ENCODE measurements at regions not wholly inside any gene's neighbourhood (a gene's known extent, or its start where the extent isn't known, plus 50 kb on each side); places are given as distances from the start of the nearest gene placed in this dataset.

DNA sequence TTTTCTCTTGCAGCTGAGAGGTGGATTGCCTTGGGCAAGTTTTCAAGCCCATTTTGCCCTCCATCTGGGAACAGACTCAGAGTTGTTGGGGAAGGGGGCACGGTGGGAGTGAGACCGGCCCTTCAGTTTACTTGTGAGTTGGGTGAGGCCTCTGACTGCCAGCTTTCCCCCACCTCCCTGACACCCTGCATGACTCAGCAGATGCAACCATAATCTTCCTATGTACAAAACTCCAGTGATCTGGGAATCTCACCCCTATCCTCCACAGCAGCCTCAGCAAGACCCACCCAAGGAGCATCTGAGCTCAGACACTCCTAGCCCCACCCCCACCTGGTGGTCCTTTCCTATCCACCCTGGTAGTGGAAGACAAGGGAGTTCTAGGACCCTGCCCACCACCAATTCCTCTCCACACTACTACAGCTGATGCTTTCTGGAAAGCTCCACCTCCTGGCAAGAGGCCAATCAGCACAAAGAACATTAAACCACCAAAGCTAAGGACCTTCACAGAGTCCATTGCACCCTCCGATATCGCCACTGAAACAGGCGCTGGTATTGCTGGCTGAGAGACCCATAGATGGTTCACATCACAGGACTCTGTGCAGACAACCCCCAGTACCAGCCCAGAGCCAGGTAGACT, 99.4 kb upstream of the STK26 start:
- Mint-ChIP-seq H3K4me1 (ENCODE audit: low read depth) (no peaks in the 10 kb centered on the region), H3K9me3 (no peaks in the 10 kb centered on the region), H3K4me3 (no peak overlapping the region), H3K27me3 (ENCODE audit: insufficient read depth) (no peaks in the 10 kb centered on the region), H3K27ac (no peak overlapping the region), H3K36me3 (ENCODE audit: low read depth) (no peaks in the 10 kb centered on the region)
- TF ChIP-seq, protein P1, sequence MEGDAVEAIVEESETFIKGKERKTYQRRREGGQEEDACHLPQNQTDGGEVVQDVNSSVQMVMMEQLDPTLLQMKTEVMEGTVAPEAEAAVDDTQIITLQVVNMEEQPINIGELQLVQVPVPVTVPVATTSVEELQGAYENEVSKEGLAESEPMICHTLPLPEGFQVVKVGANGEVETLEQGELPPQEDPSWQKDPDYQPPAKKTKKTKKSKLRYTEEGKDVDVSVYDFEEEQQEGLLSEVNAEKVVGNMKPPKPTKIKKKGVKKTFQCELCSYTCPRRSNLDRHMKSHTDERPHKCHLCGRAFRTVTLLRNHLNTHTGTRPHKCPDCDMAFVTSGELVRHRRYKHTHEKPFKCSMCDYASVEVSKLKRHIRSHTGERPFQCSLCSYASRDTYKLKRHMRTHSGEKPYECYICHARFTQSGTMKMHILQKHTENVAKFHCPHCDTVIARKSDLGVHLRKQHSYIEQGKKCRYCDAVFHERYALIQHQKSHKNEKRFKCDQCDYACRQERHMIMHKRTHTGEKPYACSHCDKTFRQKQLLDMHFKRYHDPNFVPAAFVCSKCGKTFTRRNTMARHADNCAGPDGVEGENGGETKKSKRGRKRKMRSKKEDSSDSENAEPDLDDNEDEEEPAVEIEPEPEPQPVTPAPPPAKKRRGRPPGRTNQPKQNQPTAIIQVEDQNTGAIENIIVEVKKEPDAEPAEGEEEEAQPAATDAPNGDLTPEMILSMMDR (IDR thresholded peaks at IDR 0.05), result no peak
- DNase-seq, result no peak

GRCh38 chrX:131938749-131939148, 84.4 kb upstream of the STK26 start:
- Mint-ChIP-seq H3K4me1 (ENCODE audit: low read depth) (no peaks in the 10 kb centered on the region), H3K9me3 (no peaks in the 10 kb centered on the region; the same call in 1 of the 2 replicates)

GRCh38 chrX:131942034-131942433, 81.1 kb upstream of the STK26 start:
- TF ChIP-seq, protein P1 (IDR thresholded peaks at IDR 0.05), result no peak
- H3K27me3 Mint-ChIP-seq (ENCODE audit: insufficient read depth), result 0 out of 2 replicates have a peak, but pooled peaks cover 2% of the 10 kb centered on the region

More at GRCh38 chrX:131938749-131939148, 84.4 kb upstream of the STK26 start:
- H3K4me3 Mint-ChIP-seq, result no peak overlapping the region
- 0 out of 2 replicates have a peak, but pooled peaks cover 2% of the 10 kb centered on the region for H3K27me3 Mint-ChIP-seq (ENCODE audit: insufficient read depth)
- no peak for DNase-seq
- no peaks in the 10 kb centered on the region for H3K36me3 Mint-ChIP-seq (ENCODE audit: low read depth)
- no peak overlapping the region for H3K27ac Mint-ChIP-seq
- TF ChIP-seq, protein P1 (IDR thresholded peaks at IDR 0.05), result no peak

GRCh38 chrX:131944936-131945902, 77.9 kb upstream of the STK26 start:
- H3K27ac Mint-ChIP-seq, result no peak overlapping the region
- peaks cover 2% of the 10 kb centered on the region; the same call in 1 of the 2 replicates for H3K27me3 Mint-ChIP-seq (ENCODE audit: insufficient read depth)
- no peaks in the 10 kb centered on the region for H3K9me3 Mint-ChIP-seq
- H3K4me1 Mint-ChIP-seq (ENCODE audit: low read depth), result no peaks in the 10 kb centered on the region
- TF ChIP-seq, protein P1 (IDR thresholded peaks at IDR 0.05), result no peak
- H3K36me3 Mint-ChIP-seq (ENCODE audit: low read depth), result no peaks in the 10 kb centered on the region
- DNase-seq, result no peak
- H3K4me3 Mint-ChIP-seq, result no peak overlapping the region

More at GRCh38 chrX:131942034-131942433, 81.1 kb upstream of the STK26 start:
- DNase-seq, result no peak
- H3K4me1 Mint-ChIP-seq (ENCODE audit: low read depth), result no peaks in the 10 kb centered on the region
- H3K27ac Mint-ChIP-seq, result no peak overlapping the region
- no peaks in the 10 kb centered on the region for H3K36me3 Mint-ChIP-seq (ENCODE audit: low read depth)
- H3K9me3 Mint-ChIP-seq, result no peaks in the 10 kb centered on the region
- H3K4me3 Mint-ChIP-seq, result no peak overlapping the region

- TF ChIP-seq, protein P1 (IDR thresholded peaks at IDR 0.05), result no peak
- no peaks in the 10 kb centered on the region for H3K9me3 Mint-ChIP-seq
- DNase-seq, result no peak
- H3K4me3 Mint-ChIP-seq, result no peak overlapping the region
- H3K27ac Mint-ChIP-seq, result no peak overlapping the region
- no peaks in the 10 kb centered on the region; the same call in 1 of the 2 replicates for H3K27me3 Mint-ChIP-seq (ENCODE audit: insufficient read depth)
- H3K36me3 Mint-ChIP-seq (ENCODE audit: low read depth), result no peaks in the 10 kb centered on the region
- no peaks in the 10 kb centered on the region for H3K4me1 Mint-ChIP-seq (ENCODE audit: low read depth)
Measured at GRCh38 chrX:131951166-131951565, 71.9 kb upstream of the STK26 start.
